H9 (cell line): ENCODE measurements at regions not wholly inside any gene's neighbourhood (a gene's known extent, or its start where the extent isn't known, plus 50 kb on each side); places are given as distances from the start of the nearest gene placed in this dataset.

Experiments
- DNase-seq: peaks from one replicate; pipeline ENCODE4 v3.0.0-alpha.2; 2017
- H2AFZ ChIP-seq: one replicate; pipeline ENCODE4 v1.6.1; 2013; ENCODE audit warnings: mild to moderate bottlenecking, low read length, control low read depth, moderate library complexity
- H2AK5ac ChIP-seq: 2 replicates; pipeline ENCODE4 v1.6.1; 2013; ENCODE audit warnings: low read length, control low read depth, mixed read lengths; ENCODE audit not compliant: insufficient read length
- H2BK120ac ChIP-seq: one replicate; pipeline ENCODE4 v1.6.1; 2013; ENCODE audit warnings: low read depth, mild to moderate bottlenecking, low read length, control low read depth, inconsistent platforms; ENCODE audit not compliant: poor library complexity, severe bottlenecking
- H2BK12ac ChIP-seq: 2 replicates; pipeline ENCODE4 v1.6.1; 2013; ENCODE audit warnings: low read length, control low read depth, mixed read lengths, low read depth; ENCODE audit not compliant: insufficient read length
- H2BK15ac ChIP-seq: 2 replicates; pipeline ENCODE4 v1.6.1; 2013; ENCODE audit warnings: low read depth, low read length, control low read depth
- H2BK20ac ChIP-seq: one replicate; pipeline ENCODE4 v1.6.1; 2013; ENCODE audit warnings: low read depth, mild to moderate bottlenecking, low read length, control low read depth, inconsistent platforms; ENCODE audit not compliant: poor library complexity, severe bottlenecking
- H2BK5ac ChIP-seq: 2 replicates; pipeline ENCODE4 v1.6.1; 2013; ENCODE audit warnings: low read length, control low read depth, mixed read lengths; ENCODE audit not compliant: insufficient read length
- H3K14ac ChIP-seq: 2 replicates; pipeline ENCODE4 v1.6.1; 2013; ENCODE audit warnings: low read length, control low read depth; ENCODE audit not compliant: insufficient read depth
- H3K18ac ChIP-seq: 2 replicates; pipeline ENCODE4 v1.6.1; 2013; ENCODE audit warnings: low read depth, mild to moderate bottlenecking, mixed read lengths, low read length, control low read depth; ENCODE audit not compliant: insufficient read length
- H3K23ac ChIP-seq: 2 replicates; pipeline ENCODE4 v1.6.1; 2013; ENCODE audit warnings: low read length, control low read depth, mixed read lengths, low read depth; ENCODE audit not compliant: insufficient read length
- H3K23me2 ChIP-seq: 2 replicates; pipeline ENCODE4 v1.6.1; 2013; ENCODE audit warnings: low read depth, mild to moderate bottlenecking, mixed read lengths, low read length, control low read depth; ENCODE audit not compliant: insufficient read length, poor library complexity, severe bottlenecking
- H3K27ac ChIP-seq: 2 replicates; pipeline ENCODE4 v1.5.1; 2013; ENCODE audit warnings: low read length, control low read depth, mixed read lengths, low read depth; ENCODE audit not compliant: insufficient read length
- H3K27me3 ChIP-seq: 2 replicates; pipeline ENCODE4 v1.6.1; 2013; ENCODE audit warnings: low read length, control low read depth, inconsistent platforms; ENCODE audit not compliant: insufficient read depth
- H3K4ac ChIP-seq: 2 replicates; pipeline ENCODE4 v1.6.1; 2013; ENCODE audit warnings: low read depth, mild to moderate bottlenecking, control low read depth, inconsistent platforms, low read length, moderate library complexity
- H3K4me1 ChIP-seq: 2 replicates; pipeline ENCODE4 v1.6.1; 2013; ENCODE audit warnings: low read length, control low read depth, inconsistent platforms; ENCODE audit not compliant: insufficient read depth
- H3K4me2 ChIP-seq: 2 replicates; pipeline ENCODE4 v1.6.1; 2013; ENCODE audit warnings: low read length, control low read depth, mixed read lengths; ENCODE audit not compliant: insufficient read length, insufficient read depth
- H3K56ac ChIP-seq: 2 replicates; pipeline ENCODE4 v1.6.1; 2013; ENCODE audit warnings: low read depth, mild to moderate bottlenecking, mixed read lengths, low read length, control low read depth; ENCODE audit not compliant: insufficient read length
- H3K79me1 ChIP-seq: 2 replicates; pipeline ENCODE4 v1.6.1; 2013; ENCODE audit warnings: low read depth, mild to moderate bottlenecking, moderate library complexity, low read length, control low read depth, inconsistent platforms; ENCODE audit not compliant: insufficient read depth, poor library complexity, severe bottlenecking
- H3K79me2 ChIP-seq: 2 replicates; pipeline ENCODE4 v1.6.1; 2013; ENCODE audit warnings: low read length, control low read depth, inconsistent platforms; ENCODE audit not compliant: insufficient read depth
- H3K9ac ChIP-seq: 2 replicates; pipeline ENCODE4 v1.6.1; 2013; ENCODE audit warnings: low read length, control low read depth, mixed read lengths; ENCODE audit not compliant: insufficient read length; ENCODE audit errors: extremely low read depth
- H3K9me3 ChIP-seq: one replicate; pipeline ENCODE4 v1.6.1; 2013; ENCODE audit warnings: low read depth, low read length, inconsistent platforms; ENCODE audit not compliant: control insufficient read depth
- H3T11ph ChIP-seq: one replicate; pipeline ENCODE4 v1.6.1; 2013; ENCODE audit warnings: mild to moderate bottlenecking, low read length, control low read depth, inconsistent platforms
- H4K20me1 ChIP-seq: one replicate; pipeline ENCODE4 v1.6.1; 2013; ENCODE audit not compliant: control insufficient read depth, insufficient read length, insufficient read depth
- H4K5ac ChIP-seq: 2 replicates; pipeline ENCODE4 v1.6.1; 2013; ENCODE audit warnings: low read depth, mild to moderate bottlenecking, mixed read lengths, low read length, control low read depth; ENCODE audit not compliant: insufficient read length
- H4K8ac ChIP-seq: replicated peaks from 2 replicates; pipeline ENCODE4 v1.6.1; 2013; ENCODE audit warnings: low read length, control low read depth, mixed read lengths, low read depth; ENCODE audit not compliant: insufficient read length
- H4K91ac ChIP-seq: 2 replicates; pipeline ENCODE4 v1.6.1; 2013; ENCODE audit warnings: low read depth, mild to moderate bottlenecking, moderate library complexity, mixed read lengths, low read length, control low read depth; ENCODE audit not compliant: insufficient read length
- H3K27ac Mint-ChIP-seq, 3 experiments: 2 replicates in 2 of 3; 3 replicates in 1 of 3; pipeline ENCODE4 v1.8.0; 2020 to 2021; ENCODE audit warnings: mixed read lengths in 3 of 3, mild to moderate bottlenecking in 1 of 3, moderate library complexity in 1 of 3
- H3K27me3 Mint-ChIP-seq: 2 replicates; pipeline ENCODE4 v1.8.0; 2021; ENCODE audit warnings: low read depth, mild to moderate bottlenecking, moderate library complexity, mixed read lengths
- H3K36me3 Mint-ChIP-seq, 3 experiments: 2 replicates in 2 of 3; 3 replicates in 1 of 3; pipeline ENCODE4 v1.8.0; 2020 to 2021; ENCODE audit warnings: low read depth in 3 of 3, mixed read lengths in 3 of 3; ENCODE audit not compliant: insufficient read depth in 1 of 3
- H3K4me1 Mint-ChIP-seq, 2 experiments: 2 replicates each; pipeline ENCODE4 v1.8.0; 2020; ENCODE audit warnings: mixed read lengths in 2 of 2
- H3K4me3 Mint-ChIP-seq, 2 experiments: 2 replicates in 1 of 2; 3 replicates in 1 of 2; pipeline ENCODE4 v1.8.0; 2020 to 2021; ENCODE audit warnings: mild to moderate bottlenecking in 2 of 2, mixed read lengths in 2 of 2, moderate library complexity in 1 of 2
- H3K9me3 Mint-ChIP-seq, 2 experiments: 2 replicates in 1 of 2; 3 replicates in 1 of 2; pipeline ENCODE4 v1.8.0; 2020; ENCODE audit warnings: mild to moderate bottlenecking in 2 of 2, mixed read lengths in 2 of 2, moderate library complexity in 1 of 2
- CTCF ChIP-seq: fragments of 200-600 bp; sonication (generic); conservative IDR thresholded peaks from 3 replicates; pipeline ENCODE4 v1.8.0; 2021; ENCODE audit warnings: antibody characterized with exemption, mild to moderate bottlenecking
- WGBS: extraction: QIAGEN DNeasy Blood & Tissue Kit; methylation state at CpG from one replicate; pipeline ENCODE4 v1.1.7; 2013; ENCODE audit warnings: missing lambda C conversion rate, low lambda C conversion rate, mixed read lengths; ENCODE audit not compliant: insufficient read length; ENCODE audit errors: extremely low coverage; 5-methylcytosine and 5-hydroxymethylcytosine counted together

GRCh38 chr21:28336314-28336713 is 656.4 kb downstream of the LTN1 start:
- H3K18ac ChIP-seq: no peak overlapping the region
- Mint-ChIP-seq H3K4me3 (no peak overlapping the region), H3K9me3 (no peaks in the 10 kb centered on the region; a peak in 1 of 5 replicates), H3K36me3 (no peaks in the 10 kb centered on the region; a peak in 1 of 7 replicates), H3K27ac (no peak overlapping the region; a peak in 1 of 7 replicates), H3K27me3 (no peaks in the 10 kb centered on the region), H3K4me1 (peaks cover 6 to 8% of the 10 kb centered on the region in 2 experiments; a peak in 2 of 4 replicates)
- no peak overlapping the region for H2AK5ac ChIP-seq
- no peaks in the 10 kb centered on the region for H4K20me1 ChIP-seq
- no peak overlapping the region for H3K56ac ChIP-seq
- H3K4me2 ChIP-seq: no peak overlapping the region
- DNase-seq: no peak
- no peak overlapping the region for H3K4ac ChIP-seq
- no peak overlapping the region for H2BK15ac ChIP-seq
- no peak overlapping the region for H4K91ac ChIP-seq
- H3K79me2 ChIP-seq: no peaks in the 10 kb centered on the region
- H3K27me3 ChIP-seq: no peaks in the 10 kb centered on the region
- H3K23me2 ChIP-seq: no peaks in the 10 kb centered on the region
- H2AFZ ChIP-seq: no peak overlapping the region
- H2BK20ac ChIP-seq: no peak overlapping the region
- no peak overlapping the region for H2BK5ac ChIP-seq
- peak overlapping the region; percentile 50 for H3K9ac ChIP-seq
- no peaks in the 10 kb centered on the region for H3K9me3 ChIP-seq
- no peak overlapping the region for H2BK120ac ChIP-seq
- H3T11ph ChIP-seq: no peak overlapping the region
- H3K23ac ChIP-seq: no peak overlapping the region
- TF ChIP-seq CTCF: peak; percentile 75
- no peak overlapping the region for H4K5ac ChIP-seq
- no CpG with 5 or more reads among the region's 3 CpGs for WGBS
- H3K14ac ChIP-seq: no peak overlapping the region
- no peaks in the 10 kb centered on the region for H3K4me1 ChIP-seq
- no peak overlapping the region for H4K8ac ChIP-seq
- H3K79me1 ChIP-seq: no peaks in the 10 kb centered on the region
- H2BK12ac ChIP-seq: no peak overlapping the region
- H3K27ac ChIP-seq: no peak overlapping the region
